Femur (tissue), 1 donor: ENCODE measurements at regions not wholly inside any gene's neighbourhood (a gene's known extent, or its start where the extent isn't known, plus 50 kb on each side); places are given as distances from the start of the nearest gene placed in this dataset.

Experiments used
- DNase-seq: peaks from one replicate; pipeline ENCODE4 v3.0.0-alpha.2; 2017

DNA sequence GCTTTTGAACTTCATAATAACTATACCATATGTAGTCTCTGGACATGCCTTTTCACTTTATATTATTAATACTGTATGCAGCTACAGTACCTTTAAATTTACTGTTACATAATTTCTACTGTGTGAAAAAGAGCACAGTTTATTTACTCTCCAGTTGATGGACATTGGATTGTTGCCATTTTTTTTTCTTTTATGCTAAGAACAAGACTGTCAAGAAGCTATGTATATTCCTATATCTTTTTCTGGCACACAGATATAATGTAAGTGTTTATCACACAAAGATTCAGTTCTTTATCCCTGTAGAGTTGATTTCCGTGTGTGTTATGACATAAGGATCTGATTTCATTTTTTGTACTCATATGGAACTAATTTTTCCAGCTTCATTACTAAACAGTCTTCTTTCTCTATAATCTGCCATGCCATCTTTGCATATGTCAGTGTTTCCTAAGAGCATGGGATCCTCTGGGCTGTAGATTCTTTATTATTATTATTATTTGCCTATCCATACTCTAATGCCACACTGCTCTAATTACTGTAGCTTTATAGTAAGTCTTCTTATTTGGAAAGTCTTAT, 593.0 kb upstream of the ATP2B1 start:
- no peak for DNase-seq

DNA sequence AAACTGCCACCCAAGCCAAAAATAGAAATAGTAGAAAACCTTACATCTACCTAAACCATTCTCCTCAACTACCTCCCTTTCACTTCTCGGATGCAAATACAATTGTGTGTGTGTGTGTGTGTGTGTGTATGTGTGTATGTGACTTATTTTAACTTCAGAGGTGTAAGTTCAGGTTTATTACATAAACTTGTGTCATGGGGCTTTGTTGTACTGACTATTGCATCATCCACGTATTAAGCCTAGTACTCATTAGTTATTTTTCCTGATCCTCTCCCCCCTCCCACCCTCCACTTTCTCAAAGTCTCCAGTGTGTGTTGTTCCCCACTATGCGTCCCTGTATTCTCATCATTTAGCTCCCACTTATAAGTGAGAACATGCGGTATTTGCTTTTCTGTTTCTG, 592.5 kb upstream of the ATP2B1 start:
- DNase-seq = no peak

DNA sequence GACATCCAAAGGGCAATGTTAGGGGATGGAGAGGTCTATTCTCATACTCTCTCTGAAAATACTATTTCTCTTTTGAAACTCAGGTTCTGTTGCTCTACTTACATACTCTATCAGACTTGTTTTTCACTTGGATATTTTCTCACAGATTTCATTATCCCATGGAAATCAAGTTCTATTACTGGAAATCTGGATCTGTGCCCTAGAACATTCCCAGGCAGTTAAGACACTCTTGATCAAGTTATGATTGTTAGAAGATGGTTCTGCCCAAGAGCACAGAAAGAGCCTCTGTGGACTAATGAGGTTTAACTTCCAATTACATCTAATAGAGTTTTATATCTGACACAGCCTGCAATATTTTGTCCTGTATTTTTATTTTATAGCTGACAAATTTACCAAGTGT, 591.0 kb upstream of the ATP2B1 start:
- DNase-seq = no peak

DNA sequence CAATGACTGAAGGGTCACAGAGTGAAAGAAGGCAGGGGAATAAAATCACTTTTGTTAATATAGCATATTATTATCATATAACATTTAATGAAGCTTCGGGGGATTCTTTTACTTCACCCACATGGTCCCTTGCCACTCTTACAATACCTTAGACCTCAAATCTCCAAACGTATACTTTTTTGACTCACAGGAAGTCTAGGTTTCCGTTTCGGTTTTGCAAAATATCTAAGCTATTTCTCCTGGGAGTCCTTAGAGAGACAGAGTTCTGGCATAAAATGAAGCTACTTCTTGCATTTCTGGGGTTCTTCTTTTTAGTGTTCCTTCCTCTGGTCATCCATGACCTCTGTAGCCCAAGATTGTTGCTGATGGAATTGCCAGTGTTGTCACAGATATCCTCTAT, 590.5 kb upstream of the ATP2B1 start:
- no peak for DNase-seq

DNA sequence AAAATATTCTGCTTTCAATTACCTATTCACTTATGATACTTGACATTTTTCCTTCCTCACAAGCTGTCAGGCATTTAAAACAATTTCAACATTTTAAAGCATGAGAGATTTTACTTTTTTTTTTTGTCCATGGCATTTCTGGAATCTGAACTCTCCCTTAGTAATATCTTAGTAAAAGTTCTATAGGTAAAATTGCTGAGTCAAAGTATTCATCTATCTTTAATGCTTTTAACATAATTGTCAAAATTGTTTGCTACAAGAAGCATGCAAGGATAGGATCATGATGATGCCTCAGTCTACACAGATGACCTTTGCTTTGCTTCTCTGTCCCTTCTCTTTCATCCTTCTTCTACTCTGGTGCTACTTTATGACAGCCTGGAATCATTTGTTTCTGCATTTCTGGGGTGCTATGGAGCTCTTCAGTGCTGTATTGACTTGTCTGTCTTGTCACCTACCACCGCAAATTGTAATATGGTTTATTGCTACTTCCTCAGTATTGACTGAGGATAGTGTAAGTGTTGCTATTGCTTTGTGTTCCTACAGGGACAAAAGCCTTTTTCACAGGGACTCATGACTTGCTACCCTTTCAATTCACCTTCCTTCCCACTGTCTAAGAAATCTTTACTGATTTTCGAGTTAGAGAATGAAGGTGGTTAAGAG, 589.8 kb upstream of the ATP2B1 start:
- no peak for DNase-seq

DNA sequence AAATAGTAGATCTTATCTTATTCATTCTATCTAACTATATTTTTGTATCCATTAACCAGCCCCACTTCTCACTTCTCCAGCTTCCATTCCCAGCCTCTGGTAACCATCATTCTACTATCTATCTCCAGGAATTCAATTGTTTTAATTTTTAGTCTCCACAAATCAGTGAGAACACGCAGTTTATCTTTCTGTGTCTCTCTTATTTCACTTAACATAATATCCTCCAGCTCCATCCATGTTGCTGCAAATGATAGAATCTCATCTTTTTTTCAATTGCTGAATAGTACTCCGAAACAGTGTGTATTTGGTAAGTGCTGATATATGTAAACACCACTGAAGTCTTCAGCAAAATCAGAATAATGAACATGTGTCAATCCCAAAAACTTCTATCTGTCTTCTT, 587.2 kb upstream of the ATP2B1 start:
- no peak for DNase-seq

DNA sequence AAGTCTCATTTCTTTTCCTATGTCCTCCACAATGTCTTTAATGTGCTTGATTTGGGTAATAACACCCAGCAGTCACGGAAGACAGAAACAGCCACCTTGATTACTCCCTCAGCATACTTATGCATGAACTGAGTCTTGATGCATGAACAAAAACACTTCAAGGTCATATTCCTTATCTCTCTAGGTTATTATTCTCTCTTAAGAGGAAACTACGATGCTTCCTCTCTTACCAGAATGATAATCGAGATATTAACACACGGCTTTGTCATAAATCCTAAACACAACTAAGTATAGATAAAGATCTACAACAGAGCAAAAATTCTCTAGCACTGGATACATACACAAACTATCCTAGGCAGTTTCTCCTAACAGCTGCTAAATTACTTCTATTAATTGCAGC, 583.5 kb upstream of the ATP2B1 start:
- no peak for DNase-seq

DNA sequence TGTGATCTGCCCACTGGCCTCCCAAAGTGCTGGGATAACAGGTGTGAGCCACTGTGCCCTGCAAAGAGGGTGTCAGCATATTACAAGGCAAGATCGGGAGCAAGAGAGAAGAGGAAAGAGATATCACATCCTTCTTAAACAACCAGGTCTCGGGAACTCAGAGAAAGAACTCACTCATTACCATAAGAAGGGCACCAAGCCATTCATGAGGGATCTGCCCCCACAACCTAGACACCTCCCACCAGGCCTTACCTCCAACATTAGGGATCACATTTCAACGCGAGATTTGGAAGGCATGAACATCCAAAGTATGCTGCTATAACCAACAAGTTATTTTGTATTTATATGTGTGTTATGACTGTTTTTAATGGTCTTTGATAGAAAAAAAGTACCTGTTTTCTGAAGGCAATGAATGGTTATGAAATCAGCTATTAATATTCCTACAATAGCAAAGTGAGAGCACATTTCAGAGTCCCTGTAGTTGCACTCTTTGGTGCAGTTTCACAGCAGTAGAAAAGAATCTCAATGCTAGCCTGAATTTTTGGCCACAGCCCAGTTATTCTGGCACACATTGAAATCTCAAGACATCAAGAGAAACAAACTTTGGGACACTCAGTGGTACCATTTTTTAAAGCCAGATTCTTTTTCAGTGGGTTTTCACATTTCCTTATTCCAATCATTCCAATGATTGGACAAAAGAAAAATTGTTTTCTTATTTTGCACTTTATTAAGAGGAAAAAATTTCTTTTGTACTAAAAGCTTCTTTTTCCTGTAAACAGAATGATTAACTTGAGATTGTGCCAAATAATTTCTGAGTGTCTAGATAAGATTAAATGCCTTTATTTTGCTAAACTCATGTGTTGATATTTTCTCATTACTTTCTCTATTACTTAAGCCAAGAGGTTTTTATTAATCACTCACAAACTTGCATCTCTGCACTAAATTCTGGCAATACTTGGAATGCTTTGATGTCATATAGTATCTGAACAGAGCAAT, 582.6 kb upstream of the ATP2B1 start:
- no peak for DNase-seq

DNA sequence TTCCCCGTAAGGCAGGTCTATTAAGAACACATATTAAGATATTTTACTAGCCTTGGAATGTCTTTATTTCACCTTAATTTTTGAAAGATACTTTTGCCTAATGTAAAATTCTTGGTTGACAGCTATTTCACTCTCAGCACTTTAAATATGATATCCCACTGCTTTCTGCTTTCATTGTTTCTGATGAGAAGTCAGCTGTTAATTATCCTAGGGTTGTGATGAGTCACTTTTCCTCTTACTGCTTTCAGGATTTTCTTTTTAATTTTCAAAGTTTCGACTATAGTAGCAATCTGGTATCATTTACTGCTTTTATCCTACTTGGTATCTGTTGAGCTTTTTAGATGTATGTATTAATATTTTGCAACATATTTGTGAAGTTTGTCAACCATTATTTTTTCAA, 578.9 kb upstream of the ATP2B1 start:
- DNase-seq = no peak

DNA sequence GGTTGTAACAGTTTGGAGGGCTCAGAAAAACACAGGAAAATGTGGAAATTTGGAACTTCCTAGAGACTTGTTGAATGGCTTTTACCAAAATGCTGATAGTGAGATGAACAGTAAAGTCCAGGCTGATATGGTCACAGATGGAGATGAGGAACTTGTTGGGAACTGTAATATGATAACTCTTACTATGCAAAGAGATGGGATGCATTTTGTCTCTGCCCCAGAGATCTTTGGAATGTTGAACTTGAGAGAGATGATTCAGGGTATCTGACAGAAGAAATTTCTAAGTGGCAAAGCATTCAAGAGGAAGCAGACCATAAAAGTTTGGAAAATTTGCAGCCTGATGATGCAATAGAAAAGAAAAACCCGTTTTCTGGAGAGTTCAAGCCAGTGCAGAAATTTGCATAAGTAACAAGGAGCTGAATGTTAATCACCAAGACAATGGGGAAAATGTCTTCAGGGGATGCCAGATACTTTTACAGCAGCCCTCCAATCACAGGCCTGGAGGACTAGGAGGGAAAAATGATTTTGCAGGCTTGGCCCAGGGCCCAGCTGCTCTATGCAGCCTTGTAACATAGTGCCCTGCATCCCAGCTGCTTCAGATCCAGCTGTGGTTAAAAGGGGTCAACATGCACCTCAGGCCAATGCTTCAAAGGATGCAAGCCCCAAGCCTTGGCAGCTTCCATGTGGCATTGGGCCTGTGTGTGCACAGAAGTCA, 572.7 kb upstream of the ATP2B1 start:
- DNase-seq = no peak

DNA sequence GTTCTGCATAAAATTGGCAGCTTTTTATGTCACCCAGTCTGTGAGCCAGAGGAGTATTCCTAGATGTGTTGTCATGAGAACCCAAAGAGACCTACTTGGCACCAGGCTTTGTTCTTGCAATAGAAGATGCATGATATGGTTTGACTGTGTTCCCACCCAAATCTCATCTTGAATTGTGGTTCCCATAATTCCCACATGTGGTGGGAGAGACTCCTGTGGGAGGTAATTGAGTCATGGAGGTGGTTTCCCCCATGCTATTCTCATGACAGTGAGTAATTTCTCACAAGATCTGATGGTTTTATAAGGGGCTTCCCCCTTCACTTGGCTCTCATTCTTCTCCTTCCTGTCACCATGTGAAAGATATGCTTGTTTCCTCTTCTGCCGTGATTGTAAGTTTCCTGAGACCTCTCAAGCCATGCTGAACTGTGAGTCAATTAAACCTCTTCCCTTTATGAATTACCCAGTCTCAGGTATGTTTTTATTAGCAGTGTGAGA, 572.0 kb upstream of the ATP2B1 start:
- no peak for DNase-seq

DNA sequence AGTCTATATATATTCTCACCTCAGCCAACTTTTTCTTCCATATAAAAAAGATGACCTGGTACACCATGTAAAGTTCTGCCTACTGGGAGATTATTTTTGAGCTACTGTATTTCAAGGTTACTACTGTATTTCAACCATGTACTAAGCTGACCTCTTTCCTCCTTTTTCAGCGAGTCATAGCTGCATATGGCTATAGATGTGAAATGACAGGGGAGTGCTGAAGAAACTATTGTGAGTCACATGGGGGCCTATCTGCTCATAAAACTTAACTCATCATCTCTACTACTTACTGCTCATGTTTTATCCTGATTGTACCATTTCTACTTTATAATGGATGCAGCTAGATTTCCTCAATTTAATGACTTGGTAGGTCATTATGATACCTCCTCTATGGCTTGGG, 571.4 kb upstream of the ATP2B1 start:
- no peak for DNase-seq

DNA sequence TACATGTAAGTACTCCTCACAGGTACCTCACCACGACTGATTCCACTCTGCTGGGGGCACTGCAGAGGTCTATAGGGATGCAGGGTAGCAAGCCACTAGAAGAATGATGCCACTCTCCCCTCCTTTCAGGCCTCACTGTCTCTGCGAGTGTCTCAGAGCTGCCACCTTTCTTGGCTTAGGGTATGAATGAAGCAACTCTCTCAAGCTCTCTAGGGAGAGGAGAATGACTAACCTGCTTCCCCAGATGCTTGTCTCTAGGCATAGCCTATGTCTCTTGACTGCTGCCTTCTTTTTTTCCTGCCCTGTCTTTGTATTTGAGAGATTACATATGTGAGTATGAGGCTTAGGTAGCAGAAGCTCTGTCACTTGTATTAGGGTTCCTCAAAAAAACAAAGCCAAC, 566.5 kb upstream of the ATP2B1 start:
- no peak for DNase-seq

DNA sequence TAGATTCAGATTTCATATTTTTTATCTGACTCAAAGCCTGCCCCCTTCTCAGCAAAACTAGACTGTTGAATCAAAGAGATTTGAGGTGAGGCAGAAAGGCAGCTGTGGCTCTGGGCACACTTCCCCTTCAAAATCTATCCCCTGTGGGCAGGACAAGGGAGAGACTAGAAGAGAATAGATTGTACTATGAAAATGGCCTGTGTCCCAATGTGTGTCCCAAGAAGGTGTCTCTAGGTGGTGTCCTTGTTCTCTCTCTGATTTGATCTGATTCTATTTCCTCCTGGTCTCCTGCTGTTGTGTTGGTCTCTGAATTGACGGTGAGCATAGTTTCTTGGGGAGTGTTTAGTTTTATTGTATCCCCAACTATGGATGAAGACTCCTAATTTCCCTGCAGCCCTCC, 565.8 kb upstream of the ATP2B1 start:
- DNase-seq = no peak

DNA sequence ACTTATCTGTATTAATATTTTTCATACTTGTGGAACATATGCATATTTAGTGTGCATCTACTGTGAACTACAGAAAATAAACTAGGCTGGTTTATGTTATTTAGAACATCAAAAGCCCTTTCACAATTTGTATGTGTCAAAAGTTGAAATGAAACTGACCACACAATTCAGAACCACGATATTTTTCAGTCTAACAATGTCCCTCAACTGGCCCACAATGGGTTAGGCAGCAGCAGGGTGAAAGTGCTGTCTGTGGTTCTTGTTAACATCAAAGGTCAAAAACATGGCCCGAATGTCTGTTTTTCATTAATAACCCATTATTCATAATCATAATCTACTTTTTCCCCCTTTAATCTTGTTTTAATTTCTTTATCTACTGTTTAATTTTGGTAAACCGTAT, 559.9 kb upstream of the ATP2B1 start:
- DNase-seq = no peak

DNA sequence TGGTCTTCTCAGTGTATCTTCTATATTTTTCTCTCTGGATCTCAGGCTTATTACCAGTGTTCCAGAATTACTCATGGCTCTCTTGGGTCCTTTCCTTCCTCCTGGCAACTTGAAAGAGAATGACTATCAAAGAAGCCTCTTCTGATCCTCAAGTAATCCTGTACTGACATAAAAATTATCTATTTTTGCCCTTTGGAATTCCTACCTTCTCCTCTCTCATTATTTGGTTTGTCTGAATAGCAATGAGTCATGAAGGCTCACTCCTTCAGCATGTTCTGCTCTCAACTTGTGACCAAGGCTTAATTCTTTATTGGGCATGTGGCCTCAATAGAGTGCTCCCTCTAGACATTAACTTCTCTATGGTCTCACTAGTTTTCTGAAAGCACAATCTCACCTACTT, 553.6 kb upstream of the ATP2B1 start:
- no peak for DNase-seq

DNA sequence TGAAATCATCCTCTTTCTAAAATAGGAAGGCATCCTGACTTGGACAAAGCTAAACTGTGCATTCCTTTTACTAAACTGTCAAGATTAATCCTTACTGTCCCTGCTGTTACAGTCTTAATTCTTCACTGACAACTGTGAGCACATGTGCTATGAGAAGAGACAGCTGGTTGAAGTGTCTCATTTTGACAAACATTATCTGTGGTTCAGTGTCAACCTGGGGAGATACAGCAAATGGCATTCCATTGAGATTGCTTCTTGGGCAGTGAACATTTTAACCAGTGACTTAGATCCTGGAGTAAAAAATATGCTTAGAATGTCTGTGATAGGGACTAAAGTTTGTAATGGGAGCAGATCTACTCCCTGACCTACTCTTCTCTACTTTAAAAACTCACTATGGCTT, 552.6 kb upstream of the ATP2B1 start:
- DNase-seq = no peak

DNA sequence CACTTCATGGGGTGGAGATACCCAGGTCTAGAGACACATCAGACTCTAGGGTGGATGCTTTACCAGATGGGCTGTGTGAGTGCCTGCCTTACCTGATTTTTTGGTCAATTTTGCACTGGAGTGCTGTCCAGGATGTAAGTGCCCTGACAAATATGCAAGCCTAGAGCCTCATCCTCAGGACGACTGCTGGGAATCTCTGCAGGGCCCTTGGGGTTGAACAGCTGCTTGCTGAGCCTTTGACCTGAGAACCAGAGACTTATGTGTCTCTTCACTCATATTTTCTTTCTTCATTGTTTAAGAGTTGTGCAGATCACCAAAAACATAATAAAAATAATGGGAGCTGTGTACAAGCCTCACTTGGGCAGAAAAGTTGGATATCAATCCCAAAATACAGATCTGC, 551.5 kb upstream of the ATP2B1 start:
- DNase-seq = no peak

DNA sequence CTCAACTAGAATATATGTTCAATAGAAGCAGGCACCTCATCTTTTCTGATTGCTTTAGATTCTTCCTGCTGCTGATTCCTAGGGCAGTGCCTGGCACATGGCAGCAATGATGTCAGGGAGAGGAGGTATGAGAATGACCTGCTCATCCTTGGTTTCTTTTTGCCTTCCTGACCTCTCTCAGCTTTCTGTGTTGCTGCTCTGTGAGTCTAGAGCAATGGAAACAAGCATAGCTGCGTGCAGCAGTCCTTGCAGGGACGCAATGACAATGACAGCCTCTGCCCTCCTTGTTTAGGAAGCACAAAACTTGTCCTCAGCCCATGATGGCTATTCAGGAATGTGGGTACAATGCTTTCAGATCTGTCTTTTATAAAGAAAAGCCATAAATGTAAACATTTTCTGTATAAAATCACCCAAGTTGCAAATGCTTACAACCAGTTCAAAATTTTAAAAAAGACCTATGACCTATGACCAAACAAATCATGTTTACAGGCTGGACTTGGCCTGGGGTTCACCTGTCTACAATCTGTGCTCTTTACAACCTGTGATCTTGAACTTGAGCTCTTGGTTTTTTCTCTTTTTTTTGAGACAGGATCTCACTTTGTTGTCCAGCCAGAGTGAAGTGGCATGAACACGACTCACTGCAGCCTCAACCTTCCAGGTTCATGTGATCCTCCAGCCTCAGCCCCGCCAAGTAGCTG, 549.4 kb upstream of the ATP2B1 start:
- no peak for DNase-seq

DNA sequence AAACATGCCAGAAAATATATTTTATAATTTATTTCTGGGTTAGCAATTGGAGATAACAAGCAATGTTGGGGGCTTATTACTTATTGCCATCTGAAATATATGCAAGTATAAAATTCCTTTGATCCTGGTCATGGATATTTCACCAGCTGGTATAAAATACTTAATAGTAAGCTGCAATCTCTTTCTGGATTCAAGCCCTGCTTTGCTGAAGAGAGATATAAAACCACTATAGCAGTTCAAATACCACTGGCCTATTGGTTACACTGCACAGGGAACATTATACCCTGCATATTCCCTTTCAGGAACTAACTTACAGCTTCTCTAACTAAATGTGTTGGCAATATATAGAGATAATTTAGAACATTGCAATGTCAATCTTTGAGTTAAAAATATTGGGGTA, 546.2 kb upstream of the ATP2B1 start:
- no peak for DNase-seq

DNA sequence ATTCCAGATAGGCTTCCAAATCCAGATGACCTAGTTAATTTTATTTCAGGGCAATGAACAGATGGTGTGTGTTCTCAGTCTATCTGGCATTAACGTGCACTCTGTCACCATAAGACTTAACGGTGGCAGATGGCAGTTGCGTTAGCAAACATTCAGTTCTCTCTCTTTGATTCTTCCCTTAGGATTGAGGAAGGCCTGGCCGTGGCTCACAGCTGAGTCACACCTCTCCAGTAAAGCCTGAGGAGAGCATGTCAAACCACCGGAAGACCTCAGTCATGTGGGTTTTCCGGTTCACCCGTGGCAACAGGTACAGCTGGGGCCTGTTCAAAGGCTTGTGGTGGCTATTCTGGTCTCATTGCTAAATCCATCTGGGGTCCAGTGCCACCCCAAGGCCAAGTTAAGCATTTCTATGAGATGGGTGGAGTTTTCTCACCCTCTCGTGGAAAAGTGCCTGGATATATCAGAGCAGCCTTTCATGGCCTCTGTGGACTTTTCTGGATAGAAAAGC, 545.1 kb upstream of the ATP2B1 start:
- peak; percentile 80 for DNase-seq

DNA sequence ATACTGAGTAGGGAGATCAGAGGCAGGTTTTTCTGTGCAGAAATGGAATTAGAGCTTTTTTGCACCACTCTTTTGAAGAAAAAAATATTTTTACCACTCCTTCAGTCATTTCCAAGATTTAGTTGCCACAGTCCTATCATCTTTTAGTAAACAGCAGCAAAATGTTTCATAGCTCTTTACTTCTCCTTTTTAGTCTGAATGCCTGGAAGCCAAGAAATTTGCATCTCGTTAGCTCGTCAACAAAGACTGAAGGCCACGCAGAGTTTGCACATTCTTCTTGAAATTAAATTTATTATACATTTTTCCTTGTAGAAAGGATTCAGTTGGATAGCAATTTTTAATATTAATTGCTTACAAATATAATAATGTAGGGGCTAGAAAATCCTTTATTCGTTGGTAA, 544.5 kb upstream of the ATP2B1 start:
- no peak for DNase-seq
